ENCODE measurements at regions not wholly inside any gene's neighbourhood (a gene's known extent, or its start where the extent isn't known, plus 50 kb on each side); places are given as distances from the start of the nearest gene placed in this dataset.

GRCh38 chr4:148557793-148558192 lies 115.6 kb upstream of the NR3C2 start:
- Histone ChIP-seq H3K27me3 (ENCODE audit: insufficient read depth, low read length) (no peaks in the 10 kb centered on the region), H2AFZ (ENCODE audit: low read length) (no peak overlapping the region), H3K4me1 (ENCODE audit: insufficient read depth, low read length) (no peaks in the 10 kb centered on the region), H3K4me2 (ENCODE audit: insufficient read depth, low read length) (no peak overlapping the region), H3K9me3 (ENCODE audit: low read depth, low read length) (no peaks in the 10 kb centered on the region), H3K36me3 (ENCODE audit: insufficient read depth, low read length) (no peaks in the 10 kb centered on the region), H3K4me3 (ENCODE audit: insufficient read depth, low read length) (no peak overlapping the region), H4K20me1 (ENCODE audit: insufficient read depth, low read length) (no peaks in the 10 kb centered on the region), H3K79me2 (ENCODE audit: insufficient read depth, low read length) (no peaks in the 10 kb centered on the region), H3K27ac (ENCODE audit: low read depth, low read length) (no peak overlapping the region)
- no peak for TF ChIP-seq CTCF (IDR thresholded peaks at IDR 0.05; ENCODE audit: extremely low read depth, low read depth, low read length)
- DNase-seq (ENCODE audit: insufficient read length, low spot score, missing footprints): no peak

GRCh38 chr4:148550788-148551187 lies 108.6 kb upstream of the NR3C2 start:
- Histone ChIP-seq H3K4me2 (ENCODE audit: insufficient read depth, low read length) (no peak overlapping the region), H2AFZ (ENCODE audit: low read length) (no peak overlapping the region), H3K4me1 (ENCODE audit: insufficient read depth, low read length) (no peaks in the 10 kb centered on the region), H3K4me3 (ENCODE audit: insufficient read depth, low read length) (no peak overlapping the region), H3K27me3 (ENCODE audit: insufficient read depth, low read length) (no peaks in the 10 kb centered on the region), H4K20me1 (ENCODE audit: insufficient read depth, low read length) (no peaks in the 10 kb centered on the region), H3K9me3 (ENCODE audit: low read depth, low read length) (no peaks in the 10 kb centered on the region), H3K27ac (ENCODE audit: low read depth, low read length) (no peak overlapping the region), H3K79me2 (ENCODE audit: insufficient read depth, low read length) (no peaks in the 10 kb centered on the region), H3K36me3 (ENCODE audit: insufficient read depth, low read length) (no peaks in the 10 kb centered on the region)
- no peak for DNase-seq (ENCODE audit: insufficient read length, low spot score, missing footprints)
- no peak for TF ChIP-seq CTCF (IDR thresholded peaks at IDR 0.05; ENCODE audit: extremely low read depth, low read depth, low read length)

- Histone ChIP-seq H3K27me3 (ENCODE audit: insufficient read depth, low read length) (no peaks in the 10 kb centered on the region), H3K36me3 (ENCODE audit: insufficient read depth, low read length) (no peaks in the 10 kb centered on the region), H2AFZ (ENCODE audit: low read length) (no peak overlapping the region), H3K4me2 (ENCODE audit: insufficient read depth, low read length) (no peak overlapping the region), H3K4me3 (ENCODE audit: insufficient read depth, low read length) (no peak overlapping the region), H3K79me2 (ENCODE audit: insufficient read depth, low read length) (no peaks in the 10 kb centered on the region), H3K4me1 (ENCODE audit: insufficient read depth, low read length) (no peaks in the 10 kb centered on the region), H3K27ac (ENCODE audit: low read depth, low read length) (no peak overlapping the region), H4K20me1 (ENCODE audit: insufficient read depth, low read length) (no peaks in the 10 kb centered on the region), H3K9me3 (ENCODE audit: low read depth, low read length) (no peaks in the 10 kb centered on the region)
- DNase-seq (ENCODE audit: insufficient read length, low spot score, missing footprints): no peak
- no peak for TF ChIP-seq CTCF (IDR thresholded peaks at IDR 0.05; ENCODE audit: extremely low read depth, low read depth, low read length)
These were observed 100.9 kb upstream of the NR3C2 start for GRCh38 chr4:148542922-148543623.

- Histone ChIP-seq H3K36me3 (ENCODE audit: insufficient read depth, low read length) (no peaks in the 10 kb centered on the region), H3K4me3 (ENCODE audit: insufficient read depth, low read length) (no peak overlapping the region), H3K4me2 (ENCODE audit: insufficient read depth, low read length) (no peak overlapping the region), H3K4me1 (ENCODE audit: insufficient read depth, low read length) (no peaks in the 10 kb centered on the region), H2AFZ (ENCODE audit: low read length) (no peak overlapping the region), H3K27me3 (ENCODE audit: insufficient read depth, low read length) (no peaks in the 10 kb centered on the region), H3K27ac (ENCODE audit: low read depth, low read length) (no peak overlapping the region), H3K79me2 (ENCODE audit: insufficient read depth, low read length) (no peaks in the 10 kb centered on the region), H4K20me1 (ENCODE audit: insufficient read depth, low read length) (no peaks in the 10 kb centered on the region), H3K9me3 (ENCODE audit: low read depth, low read length) (no peaks in the 10 kb centered on the region)
- no peak for TF ChIP-seq CTCF (IDR thresholded peaks at IDR 0.05; ENCODE audit: extremely low read depth, low read depth, low read length)
- DNase-seq (ENCODE audit: insufficient read length, low spot score, missing footprints): no peak
These were observed 98.6 kb upstream of the NR3C2 start for GRCh38 chr4:148540622-148541326.
